NCI-H510A treated with DMSO at 0.1 percent for 48 hours (cell line): ENCODE measurements at regions not wholly inside any gene's neighbourhood (a gene's known extent, or its start where the extent isn't known, plus 50 kb on each side); places are given as distances from the start of the nearest gene placed in this dataset.

Source experiments
- DNase-seq: peaks from one replicate; lab custom pipeline; 2025; lab: John Stamatoyannopoulos, UW

- DNase-seq = no peak
Observed at GRCh38 chr15:91473894-91474545, 374.0 kb downstream of the SV2B start.

DNA sequence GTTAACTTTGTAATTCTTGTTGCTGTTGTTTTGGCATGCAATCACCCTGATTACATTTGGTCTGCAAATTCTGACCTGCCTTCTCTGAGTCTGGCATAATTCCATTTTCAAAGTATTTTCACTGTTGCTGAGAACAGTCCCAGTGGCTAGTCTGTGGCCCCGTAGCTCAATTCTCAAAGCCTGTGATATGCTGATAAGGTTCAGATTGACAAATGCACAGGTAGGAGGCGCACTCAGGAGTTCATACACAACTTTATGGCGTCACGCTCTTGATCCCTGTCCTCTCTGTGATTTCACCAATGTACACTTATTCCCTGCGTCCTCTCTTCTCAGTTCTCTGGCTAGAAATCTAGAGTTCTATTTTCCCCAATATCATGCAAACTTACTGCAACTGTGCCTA lies 376.6 kb upstream of the SLCO3A1 start:
- no peak for DNase-seq

DNA sequence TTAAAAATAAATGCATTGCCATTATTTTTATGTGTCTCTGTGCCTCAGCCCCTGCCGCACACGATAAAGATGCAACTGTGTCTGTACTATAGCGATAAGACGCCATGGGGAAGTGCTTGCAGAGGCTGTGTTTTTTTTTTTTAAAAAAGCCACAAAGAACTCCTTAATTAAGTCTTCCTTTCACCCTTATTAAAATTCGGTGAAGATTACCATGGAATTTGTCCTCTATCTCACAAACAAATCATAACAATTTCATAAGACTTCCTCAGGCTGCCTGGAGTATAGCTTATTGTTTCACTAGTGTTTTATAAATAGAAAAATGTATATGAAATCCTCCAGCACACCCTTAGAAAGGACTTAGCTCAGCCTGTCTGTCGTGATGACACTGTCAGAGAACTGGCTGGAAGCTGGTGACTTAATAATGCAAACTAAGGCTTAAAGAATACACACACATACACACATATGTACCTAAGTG lies 374.8 kb upstream of the SLCO3A1 start:
- no peak for DNase-seq

- no peak for DNase-seq
Observed at GRCh38 chr15:91480426-91480825, 373.1 kb upstream of the SLCO3A1 start.

GRCh38 chr15:91482799-91483198 lies 370.7 kb upstream of the SLCO3A1 start:
- DNase-seq = no peak

DNA sequence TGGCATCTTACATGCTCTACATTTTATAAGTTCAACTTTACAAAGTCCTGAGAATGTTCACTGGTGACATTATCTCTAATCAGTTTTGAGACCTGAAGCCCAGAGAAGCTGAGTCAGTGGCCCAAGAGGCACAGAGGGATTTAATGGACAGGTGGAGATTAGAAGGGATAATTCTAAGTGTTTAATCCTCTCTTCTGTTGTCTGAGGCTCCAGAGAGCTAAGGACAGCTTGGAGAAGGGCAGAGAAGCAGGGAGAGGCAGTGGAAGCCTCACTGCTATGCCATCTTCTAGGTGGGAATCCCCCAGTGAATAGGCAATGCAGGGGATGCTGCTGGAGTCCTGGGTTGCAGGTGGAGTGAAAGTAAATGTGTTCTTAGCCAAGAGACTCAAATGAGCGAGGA lies 369.4 kb upstream of the SLCO3A1 start:
- no peak for DNase-seq

- no peak for DNase-seq
Observed at GRCh38 chr15:91488452-91488851, 365.1 kb upstream of the SLCO3A1 start.

DNA sequence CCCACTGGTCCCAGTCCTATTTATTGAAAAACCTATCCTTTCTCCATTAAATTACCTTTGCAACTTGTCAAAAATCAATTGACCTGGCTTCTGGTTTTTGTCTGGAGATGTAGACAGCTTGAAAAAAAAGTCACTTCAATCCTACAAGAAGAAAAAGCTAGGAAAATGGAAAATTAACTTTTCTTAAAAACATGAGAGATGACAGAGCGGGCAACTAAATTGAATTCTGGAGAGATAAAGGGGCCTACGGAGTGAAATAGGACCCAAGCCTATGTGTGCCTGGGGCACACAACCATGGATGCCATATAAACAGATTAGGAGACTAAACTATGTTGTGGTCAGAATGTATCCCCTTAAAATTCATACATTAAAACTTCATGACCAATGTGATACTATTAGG lies 363.3 kb upstream of the SLCO3A1 start:
- no peak for DNase-seq

DNA sequence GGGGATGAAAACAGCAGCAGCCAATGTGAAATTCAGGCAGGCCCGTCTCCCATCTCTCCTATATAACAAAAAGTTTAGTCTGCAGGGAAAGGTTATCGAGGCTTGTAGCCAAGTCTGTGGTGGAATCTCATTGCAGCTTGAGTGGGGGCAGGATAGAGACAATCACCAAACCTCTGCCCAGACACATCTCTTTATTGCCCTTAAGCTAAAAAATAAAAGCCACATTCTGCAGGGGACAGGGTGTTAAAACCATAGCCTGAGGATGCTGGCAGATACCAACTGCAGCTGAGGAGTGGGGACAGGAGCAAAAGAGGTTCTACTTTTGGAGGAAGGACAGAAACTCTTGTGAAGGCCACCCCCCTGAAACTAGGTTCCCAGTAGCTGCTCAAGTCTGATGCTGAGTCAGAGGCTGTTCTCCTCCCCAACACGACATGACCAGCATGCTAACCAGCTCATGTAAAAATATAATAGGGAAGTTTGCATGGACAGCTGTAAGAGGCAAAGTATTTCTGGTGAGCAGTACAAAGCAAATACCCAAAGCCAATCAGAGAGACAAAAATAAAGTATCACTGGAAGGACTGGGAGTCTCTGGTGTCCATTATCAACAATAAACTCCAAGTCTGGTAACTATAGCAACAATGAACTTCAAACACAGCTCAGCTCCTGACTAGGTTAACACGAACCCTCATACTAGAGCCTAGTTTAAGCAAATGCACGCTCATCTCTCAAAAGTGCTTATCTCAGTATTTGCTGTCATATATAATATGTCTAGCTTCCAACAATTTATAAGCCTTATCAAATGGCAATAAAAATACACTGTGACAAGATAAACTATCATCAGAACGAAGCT lies 362.2 kb upstream of the SLCO3A1 start:
- DNase-seq = peak; percentile 65

DNA sequence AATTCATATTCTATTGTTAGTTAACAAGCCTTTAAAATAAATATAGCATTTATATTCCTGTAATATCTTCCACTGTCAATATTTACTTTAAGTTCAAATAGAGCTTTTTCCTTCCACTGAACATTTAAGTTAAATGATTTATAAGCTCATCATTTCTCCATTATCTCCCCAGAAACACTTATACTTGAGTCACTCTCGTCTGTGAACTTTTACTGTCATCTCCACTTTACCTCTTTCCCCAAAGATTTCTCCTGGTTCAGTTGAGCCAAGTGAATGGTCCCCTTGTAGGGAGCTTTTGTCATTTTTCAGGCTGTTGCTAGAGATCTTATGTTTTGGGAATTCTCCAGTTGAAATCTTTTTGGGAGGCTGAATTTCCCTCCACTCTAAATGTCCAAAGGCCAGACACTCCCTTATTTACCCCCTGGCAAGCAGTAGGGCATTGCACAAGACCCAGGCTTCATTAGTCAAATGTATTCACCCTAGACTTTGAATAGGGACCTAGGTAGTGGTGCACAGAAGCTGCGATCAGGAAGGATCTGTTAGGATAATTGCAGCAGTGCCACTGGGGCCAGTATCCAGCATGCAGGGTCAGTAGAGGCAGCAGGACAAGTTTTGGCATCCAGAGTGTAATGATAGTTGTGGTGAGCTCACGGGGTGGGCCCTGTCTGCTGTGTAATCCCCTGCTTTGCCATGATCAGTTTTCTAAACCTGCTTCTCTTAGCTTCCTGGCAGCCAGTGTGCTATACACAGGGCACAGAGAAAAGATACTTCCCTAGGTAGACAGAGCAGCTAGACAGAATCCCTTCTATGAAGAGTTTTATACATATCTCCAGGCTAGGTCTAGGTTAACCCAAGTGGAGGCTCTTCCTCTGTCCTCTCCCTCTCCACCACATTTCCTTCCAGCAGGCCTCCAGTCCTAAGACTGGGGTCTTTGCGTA lies 356.5 kb upstream of the SLCO3A1 start:
- no peak for DNase-seq

DNA sequence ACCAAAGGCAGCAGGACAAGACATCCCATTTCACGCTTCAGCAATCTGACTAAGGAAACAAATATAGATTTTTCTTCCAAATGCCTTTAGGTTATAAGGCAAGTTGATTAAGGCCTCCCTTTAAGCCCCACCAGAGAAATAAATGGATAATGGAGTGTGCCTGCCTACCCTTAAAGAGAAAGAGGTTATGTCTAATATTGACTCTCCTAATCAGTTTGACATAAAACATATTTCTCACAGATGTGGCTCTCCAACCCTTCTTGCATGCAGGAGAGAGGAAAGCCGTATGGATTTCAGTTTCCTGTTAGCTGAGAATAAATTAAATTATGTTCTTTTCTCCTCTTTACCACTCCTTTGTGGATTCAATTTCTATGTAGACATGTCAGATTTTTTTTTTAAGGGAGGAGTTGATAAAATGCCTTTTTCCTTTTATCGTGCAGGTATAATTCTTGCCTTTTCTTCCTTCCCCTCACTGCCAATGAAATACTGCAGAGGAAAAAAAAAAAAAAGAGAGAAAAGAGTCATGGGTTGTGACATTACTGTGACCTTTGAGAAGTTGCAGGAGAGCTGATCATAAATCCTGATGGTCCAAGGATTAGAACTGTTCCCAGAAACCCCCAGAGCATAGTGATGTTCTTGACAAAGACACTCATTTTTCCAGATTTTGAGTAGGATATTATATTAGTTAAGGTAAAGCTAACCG lies 355.3 kb upstream of the SLCO3A1 start:
- DNase-seq = no peak

- no peak for DNase-seq
Observed at GRCh38 chr15:91498749-91499062, 354.8 kb upstream of the SLCO3A1 start.

- no peak for DNase-seq
Observed at GRCh38 chr15:91499774-91500383, 353.6 kb upstream of the SLCO3A1 start.

- DNase-seq = no peak
Observed at GRCh38 chr15:91508633-91509032, 344.9 kb upstream of the SLCO3A1 start.

GRCh38 chr15:91514147-91514546 lies 339.4 kb upstream of the SLCO3A1 start:
- DNase-seq = no peak

GRCh38 chr15:91515188-91515754 lies 338.2 kb upstream of the SLCO3A1 start:
- no peak for DNase-seq

DNA sequence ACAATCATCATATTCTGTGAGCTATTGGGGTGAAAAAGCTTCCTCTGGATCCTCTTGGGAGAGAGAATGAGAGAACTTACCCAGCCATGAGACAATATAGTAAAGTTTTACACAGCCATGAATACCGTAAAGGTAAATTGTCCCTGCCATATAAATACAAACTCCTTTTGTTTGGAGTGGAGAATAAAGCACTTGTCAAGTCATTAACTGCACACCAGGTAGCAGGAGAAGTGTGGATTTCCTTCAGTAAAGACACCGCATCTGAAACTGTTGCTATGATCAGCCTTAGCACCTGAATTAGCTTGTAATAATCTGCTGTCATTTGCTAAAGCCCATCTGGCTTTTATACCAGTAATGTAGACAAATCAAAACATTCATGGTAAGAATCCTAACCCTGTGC lies 336.6 kb upstream of the SLCO3A1 start:
- DNase-seq = peak; percentile 62

- no peak for DNase-seq
Observed at GRCh38 chr15:91517491-91518200, 335.9 kb upstream of the SLCO3A1 start.

- no peak for DNase-seq
Observed at GRCh38 chr15:91520850-91521249, 332.7 kb upstream of the SLCO3A1 start.

GRCh38 chr15:91521548-91521947 lies 332.0 kb upstream of the SLCO3A1 start:
- no peak for DNase-seq
